Fibroblast of lung (primary cell): ENCODE measurements at regions not wholly inside any gene's neighbourhood (a gene's known extent, or its start where the extent isn't known, plus 50 kb on each side); places are given as distances from the start of the nearest gene placed in this dataset.

Experiments
- DNase-seq, 2 donors: peaks; one replicate each; pipeline versions ENCODE4 v3.0.0 to v3.0.0-alpha.2; 2010; ENCODE audit warnings: low read depth in 2 of 2
- H2AFZ ChIP-seq: 2 replicates; pipeline ENCODE4 v1.5.1; 2012; ENCODE audit warnings: low read length, control low read depth, inconsistent platforms
- H3K27ac ChIP-seq: 2 replicates; pipeline ENCODE4 v1.5.1; 2011; ENCODE audit warnings: low read length, control low read depth; ENCODE audit not compliant: insufficient read depth
- H3K27me3 ChIP-seq: 2 replicates; pipeline ENCODE4 v1.5.1; 2011; ENCODE audit warnings: mild to moderate bottlenecking, low read length; ENCODE audit not compliant: control insufficient read depth, insufficient read depth
- H3K36me3 ChIP-seq: 2 replicates; pipeline ENCODE4 v1.5.1; 2011; ENCODE audit warnings: low read length; ENCODE audit not compliant: control insufficient read depth, insufficient read depth
- H3K4me1 ChIP-seq: 2 replicates; pipeline ENCODE4 v1.5.1; 2011; ENCODE audit warnings: low read length; ENCODE audit not compliant: control insufficient read depth, insufficient read depth; ENCODE audit errors: extremely low read depth
- H3K4me2 ChIP-seq: 2 replicates; pipeline ENCODE4 v1.5.1; 2011; ENCODE audit warnings: low read length, control low read depth; ENCODE audit not compliant: insufficient read depth; ENCODE audit errors: extremely low read depth
- H3K4me3 ChIP-seq, 4 experiments: fragments of 200-600 bp in 1 of 4; sonication (generic) in 1 of 4; replicated peaks in 1 of 4; 2 replicates each; pipeline ENCODE4 v1.5.1; 2011 to 2016; ENCODE audit warnings: low read length in 4 of 4, low read depth in 3 of 4, mild to moderate bottlenecking in 3 of 4, control low read depth in 2 of 4, inconsistent platforms in 1 of 4, mixed read lengths in 1 of 4; ENCODE audit not compliant: insufficient read depth in 1 of 4; ENCODE audit errors: control extremely low read depth in 1 of 4
- H3K79me2 ChIP-seq: 2 replicates; pipeline ENCODE4 v1.5.1; 2012; ENCODE audit warnings: mild to moderate bottlenecking, low read length, inconsistent platforms; ENCODE audit not compliant: control insufficient read depth, insufficient read depth
- H3K9ac ChIP-seq: 2 replicates; pipeline ENCODE4 v1.5.1; 2011; ENCODE audit warnings: mild to moderate bottlenecking, low read length, control low read depth; ENCODE audit not compliant: insufficient read depth
- H3K9me3 ChIP-seq: 2 replicates; pipeline ENCODE4 v1.5.1; 2012; ENCODE audit warnings: low read depth, low read length; ENCODE audit not compliant: control insufficient read depth, insufficient read depth
- H4K20me1 ChIP-seq: 2 replicates; pipeline ENCODE4 v1.5.1; 2011; ENCODE audit warnings: low read length; ENCODE audit not compliant: control insufficient read depth, insufficient read depth; ENCODE audit errors: extremely low read depth
- CTCF ChIP-seq, 2 donors: IDR thresholded peaks in 1 of 2; conservative IDR thresholded peaks in 1 of 2; 1 replicate in 1 of 2; 2 replicates in 1 of 2; pipeline ENCODE4 v1.5.1; 2011 to 2012; ENCODE audit warnings: low read length in 2 of 2, control low read depth in 1 of 2, inconsistent platforms in 1 of 2, low read depth in 1 of 2, mild to moderate bottlenecking in 1 of 2
- EZH2 ChIP-seq: IDR thresholded peaks from 2 replicates; pipeline ENCODE4 v1.5.1; 2012; ENCODE audit warnings: low read length, control low read depth, mild to moderate bottlenecking; ENCODE audit errors: missing control alignments

- DNase-seq: no peak
- no peak overlapping the region for H3K4me2 ChIP-seq
- H3K9ac ChIP-seq: no peak overlapping the region
- H3K4me1 ChIP-seq: no peaks in the 10 kb centered on the region
- no peak overlapping the region for H3K27ac ChIP-seq
- no peaks in the 10 kb centered on the region for H4K20me1 ChIP-seq
- no peak overlapping the region for H3K4me3 ChIP-seq
- H3K9me3 ChIP-seq: no peaks in the 10 kb centered on the region
- no peaks in the 10 kb centered on the region for H3K27me3 ChIP-seq
- TF ChIP-seq CTCF (conservative IDR thresholded peaks at IDR 0.05 in 1 of 2, IDR thresholded peaks at IDR 0.05 in 1 of 2; ENCODE audit: low read depth in 1 of 2, low read length in 2 of 2) (no peak), EZH2 (no peak)
- no peak overlapping the region for H2AFZ ChIP-seq
- no peaks in the 10 kb centered on the region for H3K36me3 ChIP-seq
- no peaks in the 10 kb centered on the region for H3K79me2 ChIP-seq
These were observed 266.2 kb upstream of the OR4E1 start for GRCh38 chr14:21939836-21940235.

DNA sequence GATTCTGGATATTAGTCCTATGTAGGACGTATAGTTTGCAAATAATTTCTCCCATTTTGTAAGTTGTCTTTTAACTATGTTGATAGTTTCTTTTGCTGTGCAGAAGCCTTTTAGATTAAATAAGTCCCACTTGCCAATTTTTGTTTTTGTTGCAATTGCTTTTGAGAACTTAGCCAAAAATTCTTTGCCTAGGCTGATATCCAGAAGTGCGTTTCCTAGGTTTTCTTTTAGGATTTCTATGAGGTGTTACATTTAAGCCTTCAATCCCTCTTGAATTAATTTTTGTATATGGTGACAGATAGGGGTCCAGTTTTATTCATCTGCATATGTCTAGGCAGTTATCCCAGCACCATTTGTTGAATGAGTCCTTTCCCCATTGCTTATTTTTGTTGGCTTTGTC is 264.4 kb upstream of the OR4E1 start:
- H3K4me2 ChIP-seq: no peak overlapping the region
- no peak overlapping the region for H2AFZ ChIP-seq
- H3K27me3 ChIP-seq: no peaks in the 10 kb centered on the region
- no peaks in the 10 kb centered on the region for H3K4me1 ChIP-seq
- no peak overlapping the region for H3K9ac ChIP-seq
- no peak overlapping the region for H3K4me3 ChIP-seq
- H3K79me2 ChIP-seq: no peaks in the 10 kb centered on the region
- no peaks in the 10 kb centered on the region for H4K20me1 ChIP-seq
- H3K27ac ChIP-seq: no peak overlapping the region
- H3K36me3 ChIP-seq: no peaks in the 10 kb centered on the region
- TF ChIP-seq CTCF (conservative IDR thresholded peaks at IDR 0.05 in 1 of 2, IDR thresholded peaks at IDR 0.05 in 1 of 2; ENCODE audit: low read depth in 1 of 2, low read length in 2 of 2) (no peak), EZH2 (no peak)
- no peaks in the 10 kb centered on the region for H3K9me3 ChIP-seq
- no peak for DNase-seq

GRCh38 chr14:21933681-21934080 is 260.1 kb upstream of the OR4E1 start:
- H3K4me1 ChIP-seq: no peaks in the 10 kb centered on the region
- H3K9me3 ChIP-seq: no peaks in the 10 kb centered on the region
- no peak for TF ChIP-seq CTCF (conservative IDR thresholded peaks at IDR 0.05 in 1 of 2, IDR thresholded peaks at IDR 0.05 in 1 of 2; ENCODE audit: low read depth in 1 of 2, low read length in 2 of 2)
- no peak for TF ChIP-seq EZH2
- no peaks in the 10 kb centered on the region for H4K20me1 ChIP-seq
- H3K36me3 ChIP-seq: no peaks in the 10 kb centered on the region
- no peak for DNase-seq
- H2AFZ ChIP-seq: no peak overlapping the region
- H3K4me3 ChIP-seq: no peak overlapping the region
- no peak overlapping the region for H3K9ac ChIP-seq
- H3K27me3 ChIP-seq: no peaks in the 10 kb centered on the region
- H3K79me2 ChIP-seq: no peaks in the 10 kb centered on the region
- H3K4me2 ChIP-seq: no peak overlapping the region
- no peak overlapping the region for H3K27ac ChIP-seq
